Panc1 (cell line): ENCODE measurements at regions not wholly inside any gene's neighbourhood (a gene's known extent, or its start where the extent isn't known, plus 50 kb on each side); places are given as distances from the start of the nearest gene placed in this dataset.

ENCODE experiments used
- ATAC-seq: fragments of 200-7000 bp; cut with Tn5 transposase; 2 replicates; pipeline ENCODE4 v1.9.1; 2020; ENCODE audit warnings: mild to moderate bottlenecking, moderate library complexity
- BruUV-seq: library from RNA; stranded (reverse); fragments of 400-500 nt; replicated peaks from 2 replicates; lab custom pipeline; 2021; lab: Mats Ljungman, UMichigan
- CTCF ChIA-PET: fragments of 300-600 bp; sonication (Branson Sonifier 250); formaldehyde crosslinking; loops from one replicate; lab custom pipeline; 2022; ENCODE audit warnings: antibody characterized with exemption; lab: Charles Lee
- POLR2A ChIA-PET: fragments of 300-600 bp; sonication (Branson Sonifier 250); formaldehyde crosslinking; loops from one replicate; lab custom pipeline; 2022; ENCODE audit warnings: antibody characterized with exemption; lab: Charles Lee
- DNase-seq: peaks from one replicate; pipeline ENCODE4 v3.0.0-alpha.2; 2010; ENCODE audit warnings: low read depth, low spot score
- H3K27ac ChIP-seq: 2 replicates; pipeline ENCODE4 v1.5.1; 2011; ENCODE audit warnings: mild to moderate bottlenecking, low read length, inconsistent platforms
- H3K27me3 ChIP-seq: fragments of 200-500 bp; sonication (Bioruptor generic); 2 replicates; pipeline ENCODE4 v1.6.0; 2014; ENCODE audit warnings: low read length, inconsistent platforms; ENCODE audit not compliant: control insufficient read depth, insufficient read depth
- H3K36me3 ChIP-seq: fragments of 200-500 bp; sonication (Bioruptor generic); 2 replicates; pipeline ENCODE4 v1.5.1; 2014; ENCODE audit warnings: inconsistent platforms, mild to moderate bottlenecking, low read length, moderate library complexity; ENCODE audit not compliant: control insufficient read depth, insufficient read depth
- H3K4me1 ChIP-seq: 2 replicates; pipeline ENCODE4 v1.5.1; 2011; ENCODE audit warnings: inconsistent platforms, mild to moderate bottlenecking, low read length, moderate library complexity; ENCODE audit not compliant: control insufficient read depth, insufficient read depth
- H3K4me3 ChIP-seq, 2 experiments: 2 replicates each; pipeline ENCODE4 v1.5.1; 2011 to 2012; ENCODE audit warnings: low read depth in 2 of 2, low read length in 2 of 2, mild to moderate bottlenecking in 2 of 2, inconsistent platforms in 1 of 2, moderate library complexity in 1 of 2
- H3K9me3 ChIP-seq: fragments of 200-500 bp; sonication (Bioruptor generic); 2 replicates; pipeline ENCODE4 v1.5.1; 2014; ENCODE audit warnings: low read depth, mild to moderate bottlenecking, inconsistent platforms, low read length, moderate library complexity; ENCODE audit not compliant: control insufficient read depth, insufficient read depth
- CTCF ChIP-seq: fragments of 450-650 bp; IDR thresholded peaks from 2 replicates; pipeline ENCODE4 v1.5.1; 2017; ENCODE audit warnings: mild to moderate bottlenecking
- POLR2AphosphoS5 ChIP-seq: IDR thresholded peaks from 2 replicates; pipeline ENCODE4 v1.6.1; 2012; ENCODE audit warnings: mild to moderate bottlenecking, low read depth, low read length, moderate library complexity
- REST ChIP-seq, 2 experiments: IDR thresholded peaks; 2 replicates each; pipeline ENCODE4 v1.6.1; 2011 to 2012; ENCODE audit warnings: low read depth in 2 of 2, control low read depth in 1 of 2, low read length in 1 of 2, mild to moderate bottlenecking in 1 of 2, moderate library complexity in 1 of 2; ENCODE audit not compliant: insufficient read depth in 1 of 2
- SIN3A ChIP-seq: IDR thresholded peaks from 2 replicates; pipeline ENCODE4 v1.6.1; 2012; ENCODE audit warnings: low read depth, mild to moderate bottlenecking, low read length, moderate library complexity, borderline replicate concordance; ENCODE audit not compliant: insufficient read depth
- TCF7L2 ChIP-seq: IDR thresholded peaks from 2 replicates; pipeline ENCODE4 v1.6.1; 2011; ENCODE audit warnings: mild to moderate bottlenecking, low read depth, low read length, inconsistent platforms
- in situ Hi-C: cut with HindIII; loops from 2 replicates; pipeline ENCODE4 v1.10.0; 2016; ENCODE audit warnings: low sequenced_read_pairs, low pct_unique_long_range_greater_than_20kb
- intact Hi-C: fragments of 100-400 bp; cut with micrococcal nuclease; formaldehyde crosslinking; loops from one replicate; pipeline ENCODE4 v1.10.0; 2022; ENCODE audit not compliant: unreplicated experiment

- CTCF ChIA-PET = no interaction called here
- no peak overlapping the region for H3K27ac ChIP-seq
- in situ Hi-C loops (no loop called here), intact Hi-C loops (no loop called here)
- no peaks in the 10 kb centered on the region for H3K9me3 ChIP-seq
- H3K27me3 ChIP-seq = no peaks in the 10 kb centered on the region
- ATAC-seq = no peak
- no peaks in the 10 kb centered on the region for H3K4me1 ChIP-seq
- no peaks in the 10 kb centered on the region for H3K36me3 ChIP-seq
- POLR2A ChIA-PET = no interaction called here
- DNase-seq = no peak
- TF ChIP-seq TCF7L2 (no peak), SIN3A (no peak), CTCF (no peak), REST (IDR thresholded peaks at IDR 0.05; ENCODE audit: insufficient read depth in 1 of 2, low read depth in 2 of 2, low read length in 1 of 2) (no peak), POLR2AphosphoS5 (no peak)
- H3K4me3 ChIP-seq = no peak overlapping the region
- no TSS peak for BruUV-seq
These were observed 584.6 kb downstream of the MCTP2 start for GRCh38 chr15:94815914-94816313.

- in situ Hi-C loops (no loop called here), intact Hi-C loops (no loop called here)
- H3K4me1 ChIP-seq = no peaks in the 10 kb centered on the region
- DNase-seq (no peak), ATAC-seq (no peak)
- no peaks in the 10 kb centered on the region for H3K27me3 ChIP-seq
- H3K27ac ChIP-seq = no peak overlapping the region
- ChIA-PET POLR2A (no interaction called here), CTCF (no interaction called here)
- no peaks in the 10 kb centered on the region for H3K36me3 ChIP-seq
- H3K9me3 ChIP-seq = no peaks in the 10 kb centered on the region; the same call in 1 of the 2 replicates
- no TSS peak for BruUV-seq
- TF ChIP-seq TCF7L2 (no peak), REST (IDR thresholded peaks at IDR 0.05; ENCODE audit: insufficient read depth in 1 of 2, low read depth in 2 of 2, low read length in 1 of 2) (no peak), CTCF (no peak), SIN3A (no peak), POLR2AphosphoS5 (no peak)
- no peak overlapping the region for H3K4me3 ChIP-seq
These were observed 598.8 kb downstream of the MCTP2 start for GRCh38 chr15:94829887-94830884.
